ENCODE measurements at regions not wholly inside any gene's neighbourhood (a gene's known extent, or its start where the extent isn't known, plus 50 kb on each side); places are given as distances from the start of the nearest gene placed in this dataset.

DNA sequence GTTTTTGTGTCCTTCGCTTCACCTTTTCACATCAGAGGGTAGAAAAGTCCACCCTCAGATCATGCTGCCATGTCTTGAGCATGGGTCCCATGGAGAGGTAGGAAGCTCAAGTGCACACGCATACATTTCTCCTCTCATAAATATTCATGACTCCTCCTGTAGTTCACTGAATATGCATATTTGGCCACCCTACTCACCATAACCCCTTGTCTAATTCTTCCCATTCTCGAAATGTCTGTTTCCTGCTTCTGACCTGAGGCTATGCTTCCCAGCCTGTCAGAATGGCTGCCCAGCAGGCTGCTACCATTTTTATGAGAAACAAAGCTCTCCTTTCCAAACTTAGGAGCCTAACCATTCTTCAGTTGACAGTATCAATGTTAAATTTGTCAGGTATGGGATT is 86.5 kb downstream of the ADRA2C start:
- DNase-seq, result no peak

DNA sequence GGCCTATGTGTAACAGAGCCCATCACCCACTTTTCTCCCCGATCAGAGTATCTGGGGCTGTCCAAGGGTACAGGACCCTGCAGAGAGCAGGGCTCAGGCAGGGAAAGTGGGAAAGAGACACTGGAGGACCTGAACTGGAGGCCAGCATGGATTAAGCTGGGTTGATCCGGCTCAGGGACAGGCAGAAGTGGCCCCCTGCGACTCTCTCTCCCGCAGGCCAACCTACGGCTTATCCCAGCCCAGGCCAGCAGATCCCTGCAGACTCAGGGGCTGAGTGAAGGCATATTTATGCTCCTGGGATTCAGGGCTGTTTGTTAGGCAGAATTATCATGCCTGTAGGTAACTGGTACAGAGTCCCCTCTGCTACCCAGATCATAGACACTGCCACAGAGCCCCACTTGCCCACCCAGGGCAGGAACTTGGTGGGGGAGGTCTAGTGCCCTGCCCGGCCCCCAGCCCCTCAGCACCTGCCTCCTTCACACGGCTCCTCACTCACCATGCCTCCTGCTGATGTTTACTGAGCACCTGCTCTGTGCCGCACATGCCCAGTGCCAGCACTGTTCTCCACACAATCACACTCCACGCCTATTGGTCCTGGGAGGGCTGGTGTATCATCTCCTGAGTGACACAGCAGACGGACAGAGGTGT is 87.3 kb downstream of the ADRA2C start:
- no peak for DNase-seq

DNA sequence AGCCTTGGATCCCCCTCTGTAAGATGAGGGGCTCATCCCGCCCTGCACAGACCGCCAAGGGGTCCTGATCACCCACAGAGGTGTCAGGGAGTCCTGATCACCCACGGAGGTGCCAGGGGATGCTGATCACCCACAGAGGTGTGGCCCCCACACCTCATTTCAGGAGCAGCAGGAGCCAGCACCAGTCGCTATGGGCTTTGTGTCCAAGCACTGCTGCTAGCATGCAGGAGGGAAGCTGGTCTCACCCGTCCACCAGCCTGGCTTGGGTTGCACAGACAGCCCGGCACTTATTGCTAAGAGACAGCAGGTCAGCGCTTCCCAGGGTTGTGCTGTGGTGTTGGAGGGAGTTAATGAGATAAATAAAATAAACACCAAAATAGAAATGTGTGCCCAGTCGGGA is 88.5 kb downstream of the ADRA2C start:
- no peak for DNase-seq

DNA sequence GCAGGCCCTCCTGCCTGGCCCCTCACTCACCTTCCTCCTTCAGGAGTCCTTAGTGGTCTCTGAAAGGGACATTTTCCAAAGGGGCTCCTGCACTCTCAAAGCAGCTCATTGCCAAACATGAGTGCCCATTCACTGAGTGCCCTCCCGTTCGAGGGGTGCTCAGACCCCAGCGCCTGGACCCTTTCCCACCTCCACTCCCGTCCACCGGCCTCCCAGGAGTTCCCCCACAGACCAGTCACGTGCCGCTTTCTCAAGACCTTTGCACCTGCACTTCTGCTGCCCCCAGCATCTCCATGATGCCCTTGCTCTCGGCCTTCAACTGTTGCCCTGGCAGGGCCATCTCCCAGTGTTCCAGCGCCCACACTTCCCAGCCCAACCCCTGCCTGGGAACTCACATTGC is 89.5 kb downstream of the ADRA2C start:
- no peak for DNase-seq

DNA sequence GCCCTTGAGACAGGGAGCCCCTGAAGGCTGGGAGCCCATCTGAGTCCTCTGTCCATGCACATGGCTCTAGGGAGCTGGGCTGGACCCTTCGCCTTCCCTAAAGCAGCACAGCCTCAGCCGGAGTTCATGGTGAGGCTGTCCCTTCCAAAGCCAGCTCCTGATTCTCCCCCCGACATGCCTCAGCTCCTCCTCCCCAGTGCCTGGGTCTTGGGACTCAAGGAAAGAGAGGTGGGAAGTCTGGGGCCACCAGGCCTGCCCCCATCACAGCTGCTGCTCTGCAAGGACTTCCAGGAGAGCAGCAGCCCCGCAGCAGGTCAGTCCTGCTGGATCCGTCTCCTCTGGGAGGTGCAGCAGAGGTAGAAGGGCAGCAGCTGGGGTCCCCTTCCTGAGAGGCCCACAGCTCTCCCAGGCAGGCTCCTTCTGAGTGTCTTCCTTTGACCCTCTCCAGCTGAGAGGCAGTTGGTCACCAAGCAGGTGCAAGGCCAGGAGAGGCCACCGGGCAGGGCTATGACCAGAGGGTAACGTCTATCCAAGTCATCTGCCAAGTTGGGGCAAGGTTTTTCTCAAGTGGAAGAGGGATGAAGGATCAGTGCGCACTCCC is 90.5 kb downstream of the ADRA2C start:
- no peak for DNase-seq

DNA sequence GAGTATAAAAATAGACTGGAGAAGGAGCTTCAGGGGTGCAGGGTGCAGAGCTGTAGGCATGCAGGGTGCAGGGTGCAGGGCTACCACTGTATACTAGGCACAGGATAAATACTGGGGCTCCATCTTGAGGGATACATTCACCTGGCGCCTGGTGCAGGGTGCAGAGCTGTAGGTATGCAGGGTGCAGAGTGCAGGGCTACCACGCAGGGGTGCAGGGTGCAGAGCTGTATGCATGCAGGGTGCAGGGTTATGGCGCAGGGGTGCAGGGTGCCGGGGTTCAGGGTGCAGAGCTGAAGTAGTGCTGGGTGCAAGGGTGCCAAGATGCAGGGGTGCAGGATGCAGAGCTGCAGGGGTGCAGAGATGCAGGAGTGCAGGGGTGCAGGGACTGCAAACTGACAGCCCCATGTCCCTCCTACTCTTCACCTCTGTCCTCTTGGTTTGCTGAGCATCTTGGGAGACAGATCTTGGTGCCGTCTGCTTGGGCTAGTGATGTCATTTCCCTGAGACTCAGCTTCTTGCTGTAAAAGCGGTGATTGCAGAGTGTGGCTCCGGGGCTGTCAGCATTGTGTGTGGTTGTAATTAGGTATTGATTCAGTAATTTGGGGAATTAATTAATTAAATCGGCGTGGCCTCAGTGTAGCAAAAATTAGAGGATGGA is 91.2 kb downstream of the ADRA2C start:
- DNase-seq, result no peak

DNA sequence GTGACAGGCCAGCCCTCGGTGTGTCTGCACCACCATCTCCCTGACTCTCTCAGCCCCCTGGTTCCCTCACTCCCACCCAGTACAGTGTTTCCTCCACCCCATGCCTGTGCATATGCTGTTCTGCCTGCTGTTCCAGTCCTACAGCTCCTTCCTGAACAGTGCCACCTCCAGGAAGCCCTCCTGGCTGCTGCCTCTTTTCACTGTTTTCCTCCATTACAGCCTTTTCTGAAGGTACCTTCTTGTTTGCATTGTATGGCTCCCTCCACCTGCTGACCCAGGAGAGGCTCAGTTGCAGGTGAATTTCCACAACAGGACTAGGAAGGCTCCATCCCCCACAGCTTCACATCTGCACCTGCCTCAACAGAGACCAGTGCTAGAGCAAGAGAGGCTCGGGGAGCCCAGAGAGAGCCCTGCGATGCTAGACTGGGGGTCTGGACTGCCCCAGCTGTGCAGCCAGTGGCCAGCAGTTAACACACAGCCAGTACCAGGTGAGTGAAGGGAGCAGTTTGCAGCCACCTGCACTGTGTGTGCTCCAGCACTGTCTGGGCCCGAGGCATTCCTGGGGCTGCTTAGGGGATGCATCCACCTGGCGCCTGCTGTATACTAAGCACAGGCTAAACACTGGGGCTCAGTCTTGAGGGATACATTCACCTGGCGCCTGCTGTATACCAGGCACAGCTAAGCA is 92.0 kb downstream of the ADRA2C start:
- DNase-seq, result no peak

DNA sequence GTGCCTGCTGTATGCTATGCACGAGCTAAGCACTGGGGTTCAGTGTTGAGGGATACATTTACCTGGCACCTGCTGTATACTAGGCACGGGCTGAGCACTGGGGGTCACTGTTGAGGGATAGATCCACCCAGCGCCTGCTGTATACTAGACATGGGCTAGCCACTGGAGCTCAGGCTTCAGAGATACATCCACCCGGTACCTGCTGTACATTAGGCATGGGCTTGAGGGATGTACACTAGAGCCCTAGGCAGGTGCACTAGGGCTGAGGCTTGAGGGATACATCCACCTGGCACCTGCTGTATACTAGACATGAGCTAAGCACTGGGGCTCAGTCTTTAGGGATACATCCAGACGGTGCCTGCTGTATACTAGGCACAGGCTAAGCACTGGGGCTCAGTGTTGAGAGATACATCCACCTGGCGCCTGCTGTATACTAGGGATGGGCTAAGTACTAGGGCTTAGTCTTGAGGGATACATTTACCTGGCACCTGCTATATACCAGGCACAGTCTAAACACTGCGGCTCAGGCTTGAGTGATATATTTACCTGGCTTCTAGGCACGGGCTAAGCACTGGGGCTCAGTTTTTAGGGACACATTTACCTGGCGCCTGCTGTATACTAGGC is 92.7 kb downstream of the ADRA2C start:
- no peak for DNase-seq

DNA sequence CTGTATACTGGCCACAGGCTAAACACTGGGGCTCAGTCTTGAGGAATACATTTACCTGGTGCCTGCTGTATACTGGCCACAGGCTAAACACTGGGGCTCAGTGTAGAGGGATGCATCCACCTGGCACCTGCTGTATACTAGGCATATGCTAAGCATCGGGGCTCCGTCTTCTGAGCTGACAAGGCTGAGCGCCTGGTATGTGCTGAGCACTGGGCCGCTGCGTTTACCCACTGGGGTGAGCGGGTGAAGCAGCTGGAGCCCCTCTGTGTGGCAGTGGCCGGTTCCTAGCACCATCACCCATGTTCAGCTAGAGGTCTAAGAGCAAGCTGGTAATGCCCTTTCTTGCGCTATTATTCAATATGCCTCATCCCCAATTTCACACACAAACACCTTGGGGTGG is 93.4 kb downstream of the ADRA2C start:
- DNase-seq, result no peak

DNA sequence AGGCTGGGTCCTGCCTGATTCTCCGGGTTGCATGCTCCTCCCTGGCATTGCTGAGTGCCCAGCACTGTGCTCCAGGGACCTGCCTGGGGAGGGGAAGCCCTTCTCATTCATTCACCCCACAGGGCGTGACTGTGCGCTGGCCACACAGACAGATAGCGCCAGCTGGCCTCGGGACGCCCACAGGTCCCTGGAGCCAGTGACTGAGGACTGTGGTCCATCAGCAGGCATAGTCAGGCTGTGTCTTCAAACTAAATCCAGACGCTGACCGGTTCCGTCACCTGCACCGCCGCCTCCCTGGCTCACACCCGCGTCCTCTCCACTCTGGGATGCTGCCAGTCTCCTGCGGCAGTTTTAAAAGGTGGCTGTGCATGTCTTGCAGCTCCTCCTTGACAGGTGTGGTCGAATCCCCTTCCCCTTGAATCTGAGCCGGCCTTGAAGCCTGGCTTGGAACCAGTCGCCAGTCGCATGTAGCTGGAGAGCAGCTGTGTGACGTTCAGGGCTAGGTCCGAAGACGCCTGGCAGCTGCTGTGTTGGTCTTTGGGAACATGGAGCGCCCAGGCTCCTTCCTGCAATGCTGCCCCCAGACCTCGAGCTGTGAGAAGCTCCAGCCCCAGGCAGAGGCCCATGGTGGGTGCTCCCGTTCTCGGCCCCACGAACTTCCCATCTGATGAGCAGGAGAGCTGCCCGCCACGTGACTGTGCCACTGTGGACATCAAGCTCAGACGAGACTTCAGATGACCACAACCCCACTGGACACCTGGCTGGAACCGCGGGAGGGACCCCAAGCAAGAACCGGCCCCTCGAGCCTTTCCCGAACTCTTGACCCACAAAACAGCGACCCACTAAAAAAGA is 94.1 kb downstream of the ADRA2C start:
- DNase-seq, result no peak

DNA sequence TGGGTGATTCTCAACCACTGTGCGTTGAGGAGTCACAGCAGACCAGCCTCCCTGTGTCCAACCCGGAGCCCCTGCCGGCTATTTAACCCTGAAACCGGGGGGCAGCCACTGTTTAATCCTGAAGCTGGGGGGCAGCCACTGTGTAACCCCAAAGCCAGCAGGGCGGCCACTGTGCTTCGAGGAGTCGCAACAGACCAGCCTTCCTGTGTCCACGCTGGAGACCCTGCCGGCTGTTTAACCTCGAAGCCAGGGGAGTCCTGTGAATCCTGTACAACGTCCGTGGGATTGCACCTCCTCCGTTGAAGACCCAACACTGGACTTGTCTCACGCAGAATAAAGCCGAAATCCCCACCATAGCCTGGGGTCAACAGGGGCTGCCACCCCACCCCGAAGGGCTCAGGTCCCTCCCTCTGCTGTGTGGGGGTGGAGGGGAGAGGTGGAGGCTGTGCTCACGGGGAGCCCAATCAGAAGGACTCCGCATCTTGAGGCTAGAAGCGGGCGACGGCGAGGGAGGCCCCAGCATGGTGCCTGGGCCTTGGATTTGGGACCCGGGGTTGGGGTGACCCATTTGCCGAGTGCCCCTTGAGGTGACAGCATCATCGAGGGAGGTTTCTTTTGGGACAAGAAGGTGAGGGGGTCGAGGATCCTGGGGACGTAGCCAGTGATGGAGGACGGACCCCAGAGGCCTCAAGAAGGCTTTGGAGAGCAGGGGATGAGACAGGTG is 94.9 kb downstream of the ADRA2C start:
- no peak for DNase-seq

DNA sequence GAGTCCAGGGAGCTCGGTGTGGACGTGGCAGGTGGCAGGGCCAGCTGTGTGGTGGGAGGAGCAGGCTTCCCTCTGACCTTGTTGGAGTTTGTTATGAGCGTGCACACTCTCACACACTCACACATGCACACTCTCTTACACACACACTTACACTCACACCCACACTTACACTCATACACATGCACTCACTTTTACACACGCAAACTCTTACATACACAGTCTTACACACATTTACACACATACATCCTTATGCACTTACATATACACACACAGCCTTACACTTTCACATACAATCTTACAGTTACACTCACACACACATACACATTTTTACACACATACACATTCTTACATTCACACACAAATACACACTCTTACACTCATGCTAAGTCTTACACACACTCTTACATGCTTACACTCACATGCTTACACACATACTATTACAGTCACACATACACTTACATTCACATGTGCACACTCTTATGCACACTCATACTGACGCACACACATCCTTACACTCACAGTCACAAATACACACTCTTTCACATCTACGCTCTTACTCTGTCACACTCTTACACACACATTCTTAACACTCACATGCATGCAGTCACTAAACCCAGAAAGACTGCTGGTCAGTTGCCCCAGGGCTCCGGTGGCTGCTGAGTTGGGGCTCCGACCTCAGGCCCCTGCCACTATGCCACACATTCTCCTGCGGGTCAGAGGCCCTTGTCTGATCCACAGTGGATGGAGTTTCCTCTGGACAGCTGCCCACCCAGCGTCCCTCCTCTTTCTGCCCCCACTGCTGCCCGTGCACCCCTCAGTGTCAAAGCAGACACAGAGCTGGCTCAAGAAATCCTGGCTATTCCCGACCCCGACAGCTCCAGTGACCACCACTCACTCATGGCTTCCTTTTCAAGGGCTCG is 95.8 kb downstream of the ADRA2C start:
- DNase-seq, result no peak

DNA sequence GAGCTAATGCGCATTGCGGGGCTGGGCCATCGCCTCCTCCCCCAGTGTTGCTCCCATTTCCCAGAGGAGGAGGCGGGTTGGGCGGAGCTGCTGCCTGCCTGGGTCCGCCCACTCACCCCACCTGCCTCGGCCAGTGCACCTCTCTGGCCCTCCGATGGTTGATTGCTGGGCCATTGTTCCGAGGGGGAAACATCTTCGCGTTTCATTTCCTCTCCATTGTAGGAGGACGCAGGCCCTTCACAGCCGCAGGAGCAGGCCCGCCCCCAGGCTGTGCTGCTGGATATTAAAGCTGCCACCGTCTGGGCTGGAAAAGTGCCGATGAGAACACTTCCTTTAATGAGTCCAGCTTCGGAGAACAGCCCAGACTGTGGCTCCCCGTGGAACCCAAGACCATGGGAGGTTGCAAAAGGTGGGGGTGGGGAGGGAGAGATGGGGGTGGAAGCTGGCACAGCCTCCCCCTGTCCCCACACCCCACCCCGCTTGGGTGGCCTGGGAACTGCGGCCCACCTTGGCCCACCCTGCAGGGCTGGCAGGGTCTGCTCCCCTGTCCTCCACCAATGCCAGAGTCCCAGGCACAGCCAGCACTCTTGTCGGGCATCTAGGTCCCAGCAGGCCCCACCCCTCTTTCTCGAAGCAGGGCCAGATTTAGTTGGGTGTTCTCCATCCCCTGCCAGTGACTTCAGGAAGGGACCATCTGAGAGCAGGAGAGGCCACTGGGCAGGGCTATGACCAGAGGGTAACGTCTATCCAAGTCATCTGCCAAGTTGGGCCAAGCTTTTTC is 96.6 kb downstream of the ADRA2C start:
- DNase-seq, result no peak

DNA sequence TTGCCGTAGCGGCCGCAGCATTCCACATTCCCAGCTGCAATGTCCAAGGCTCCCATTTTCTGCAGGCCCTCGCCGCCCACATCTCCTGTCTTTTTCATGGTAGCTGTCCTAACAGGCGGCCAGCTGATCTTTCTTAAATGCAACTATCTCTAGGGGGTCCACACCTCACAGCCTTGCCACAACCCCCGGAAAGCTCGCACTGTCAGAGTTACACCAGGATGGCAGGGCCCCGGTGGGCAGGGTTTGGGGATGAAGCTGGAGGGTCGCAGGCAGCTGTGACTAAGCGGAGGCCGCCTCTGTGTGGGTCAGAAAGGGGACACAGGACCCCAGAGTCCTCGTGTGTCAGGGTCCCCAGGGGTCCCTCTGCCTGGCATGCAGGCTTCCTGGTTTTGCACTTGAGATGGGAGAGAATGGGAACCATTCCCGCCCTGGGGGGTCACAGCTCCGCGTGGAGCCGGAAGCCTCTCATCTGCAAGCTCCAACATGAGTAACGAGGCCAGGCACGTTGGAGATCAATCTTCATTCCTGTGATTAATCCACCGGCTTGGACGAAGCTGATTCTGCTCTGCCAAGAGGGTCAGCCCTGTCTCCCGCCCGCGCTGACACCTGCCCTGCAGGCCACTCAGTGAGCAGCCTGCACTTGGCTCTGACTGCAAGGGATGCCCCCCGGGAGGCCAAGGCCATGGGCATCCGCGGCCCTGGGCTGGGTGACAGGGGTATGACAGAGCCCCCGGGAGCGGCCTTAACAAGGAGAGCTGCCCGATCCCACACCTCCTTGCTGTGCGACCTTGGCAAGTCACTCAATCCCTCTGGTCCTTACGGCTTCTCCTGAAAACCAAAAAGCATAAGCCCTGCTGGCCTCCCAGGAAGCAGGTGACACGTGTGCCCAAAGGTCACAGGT is 97.9 kb downstream of the ADRA2C start:
- no peak for DNase-seq

DNA sequence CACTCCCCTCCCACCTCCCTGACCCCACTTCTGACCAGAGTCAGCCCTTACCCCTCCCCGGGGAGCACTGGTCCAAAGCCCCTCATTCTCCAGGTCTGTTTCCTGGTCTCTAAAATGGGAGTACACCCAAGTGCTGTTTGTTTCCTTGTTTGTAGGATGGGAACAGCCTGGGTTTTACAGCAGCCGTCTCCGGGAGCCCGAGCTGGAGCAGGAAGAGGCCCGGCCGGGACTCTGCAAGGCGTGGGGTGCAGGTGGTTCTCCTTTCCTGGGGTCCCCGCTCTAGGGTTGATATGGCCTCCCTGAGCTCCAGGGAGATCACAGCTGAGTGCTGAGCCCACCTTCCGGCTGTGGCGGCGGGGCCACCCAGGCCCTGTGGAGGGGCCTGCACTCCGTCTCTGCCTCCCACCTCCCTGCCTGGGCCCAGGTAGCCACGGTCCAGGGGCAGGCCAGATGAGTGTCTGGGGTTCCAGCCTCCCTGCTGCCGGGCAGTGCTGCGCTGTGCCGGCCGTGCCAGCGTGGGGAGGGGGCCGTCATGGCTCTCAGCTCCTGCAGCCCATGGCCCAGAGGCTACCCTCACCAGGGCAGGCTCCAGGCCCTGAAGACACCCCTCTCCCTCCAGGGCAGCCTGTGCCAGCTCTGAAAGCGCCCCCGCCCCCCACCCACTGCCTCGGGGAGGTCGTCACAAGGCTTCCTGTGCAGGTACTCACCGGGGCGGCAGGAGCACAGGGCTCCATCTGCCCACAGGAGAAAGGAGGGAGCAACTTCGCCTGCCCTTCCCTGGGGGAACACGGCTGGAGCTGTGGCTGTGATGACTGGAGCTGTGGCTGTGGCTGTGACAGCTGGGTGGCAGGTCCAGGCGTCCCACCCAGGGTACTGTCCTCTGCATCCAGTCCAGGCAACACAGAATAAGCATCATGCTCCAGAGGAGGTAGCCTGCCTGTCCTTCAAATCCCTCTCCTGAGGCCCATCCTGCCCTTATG is 98.8 kb downstream of the ADRA2C start:
- no peak for DNase-seq

DNA sequence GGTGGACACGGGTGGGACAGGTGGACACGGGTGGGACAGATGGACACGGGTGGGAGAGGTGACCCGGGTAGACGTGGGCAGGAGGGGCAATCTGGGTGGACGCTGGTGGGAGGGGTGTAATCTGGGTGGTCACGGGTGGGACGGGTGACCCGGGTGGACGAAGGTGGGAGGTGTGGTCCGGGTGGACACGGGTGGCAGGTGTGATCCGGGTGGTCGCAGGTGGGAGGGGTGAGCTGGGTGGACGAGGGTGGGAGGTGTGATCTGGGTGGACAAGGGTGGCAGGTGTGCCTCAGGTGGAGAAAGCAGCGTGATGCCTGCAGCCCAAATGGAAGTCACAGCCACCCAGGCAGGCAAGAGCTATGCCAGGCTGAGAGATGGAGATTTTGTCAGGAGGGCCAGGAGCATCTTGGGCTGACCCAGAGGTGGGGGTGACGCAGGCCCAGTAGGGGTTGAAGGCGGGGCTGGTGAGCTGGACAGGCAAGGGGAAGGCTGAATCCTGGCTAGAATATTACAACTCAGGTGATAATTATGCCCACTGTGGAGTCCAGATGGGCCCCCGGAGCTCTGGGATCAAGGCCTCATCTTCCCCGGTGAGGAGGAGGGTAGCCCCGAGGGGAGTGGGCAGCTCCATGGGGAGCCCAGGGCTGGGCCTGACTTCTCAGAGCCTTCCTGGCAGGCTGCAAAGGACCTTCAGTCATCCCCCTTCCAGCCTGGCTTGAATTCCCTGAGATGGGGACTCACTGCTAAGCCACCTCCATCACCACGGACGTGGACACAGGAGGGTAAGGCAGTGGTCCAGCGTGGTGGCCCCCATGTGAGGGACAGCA is 100.0 kb downstream of the ADRA2C start:
- DNase-seq, result no peak

DNA sequence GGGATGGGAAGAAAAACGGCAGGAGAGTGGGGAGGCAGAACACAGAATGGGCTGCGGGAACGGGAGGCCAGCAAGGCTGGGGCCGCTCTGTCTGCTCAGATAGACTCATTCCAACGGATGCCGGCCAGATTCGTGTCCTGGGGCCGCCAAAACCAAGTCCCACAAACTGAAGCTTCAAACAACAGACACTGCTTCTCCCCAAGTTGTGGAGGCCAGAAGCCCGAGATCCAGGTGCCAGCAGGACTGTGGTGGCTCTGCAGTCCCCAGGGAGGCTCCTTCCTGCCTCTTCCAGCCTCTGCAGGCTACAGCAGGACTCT is 100.6 kb downstream of the ADRA2C start:
- no peak for DNase-seq
